WTC11 (cell line): ENCODE measurements at regions not wholly inside any gene's neighbourhood (a gene's known extent, or its start where the extent isn't known, plus 50 kb on each side); places are given as distances from the start of the nearest gene placed in this dataset.
"Not testable (repeated sequence)": the region's sequence is repeated elsewhere in the genome, so short reads cannot be mapped to it uniquely, and the experiment has no call there.

ENCODE experiments used
- ATAC-seq: fragments of 200-7000 bp; cut with Tn5 transposase; 2 replicates; pipeline ENCODE4 v1.10.0; 2021; ENCODE audit warnings: mild to moderate bottlenecking, moderate library complexity
- CTCF ChIA-PET: fragments of 300-600 bp; sonication (Branson Sonifier 250); formaldehyde crosslinking; loops from one replicate; lab custom pipeline; 2021; ENCODE audit warnings: antibody characterized with exemption; lab: Charles Lee
- POLR2A ChIA-PET: fragments of 350-600 bp; sonication (Branson Sonifier 250); formaldehyde crosslinking; loops from one replicate; lab custom pipeline; 2021; ENCODE audit warnings: antibody characterized with exemption; lab: Charles Lee
- DNase-seq: peaks from one replicate; pipeline ENCODE4 v3.0.0; 2021; ENCODE audit warnings: low spot score
- H3K27ac Mint-ChIP-seq: 2 replicates; pipeline ENCODE4 v1.8.0; 2021; ENCODE audit warnings: mixed read lengths
- H3K27me3 Mint-ChIP-seq: 2 replicates; pipeline ENCODE4 v1.8.0; 2021; ENCODE audit warnings: low read depth, mild to moderate bottlenecking, moderate library complexity, mixed read lengths
- H3K36me3 Mint-ChIP-seq: 2 replicates; pipeline ENCODE4 v1.8.0; 2021; ENCODE audit warnings: mixed read lengths
- H3K4me1 Mint-ChIP-seq: 2 replicates; pipeline ENCODE4 v1.8.0; 2022; ENCODE audit warnings: mixed read lengths
- H3K4me3 Mint-ChIP-seq: 2 replicates; pipeline ENCODE4 v1.8.0; 2021; ENCODE audit warnings: mild to moderate bottlenecking, moderate library complexity, mixed read lengths
- H3K9me3 Mint-ChIP-seq: 2 replicates; pipeline ENCODE4 v1.8.0; 2021; ENCODE audit warnings: mixed read lengths
- ATF1 ChIP-seq: sonication (generic); formaldehyde crosslinking; IDR thresholded peaks from 2 replicates; pipeline ENCODE4 v1.8.1; 2023; ENCODE audit warnings: mild to moderate bottlenecking, moderate library complexity, missing genetic modification reagents
- ATF3 ChIP-seq: sonication (generic); formaldehyde crosslinking; conservative IDR thresholded peaks from 2 replicates; pipeline ENCODE4 v1.8.1; 2022; ENCODE audit warnings: mild to moderate bottlenecking, missing genetic modification reagents
- E2F1 ChIP-seq: sonication (generic); formaldehyde crosslinking; IDR thresholded peaks from 2 replicates; pipeline ENCODE4 v1.8.0; 2022; ENCODE audit warnings: mild to moderate bottlenecking, missing genetic modification reagents
- E2F5 ChIP-seq: sonication (generic); formaldehyde crosslinking; IDR thresholded peaks from 2 replicates; pipeline ENCODE4 v1.8.1; 2022; ENCODE audit warnings: mild to moderate bottlenecking, moderate library complexity, missing genetic modification reagents
- GRHL2 ChIP-seq: fragments of 250-450 bp; sonication (Bioruptor Pico); IDR thresholded peaks from 2 replicates; pipeline ENCODE4 v1.8.0; 2022; ENCODE audit warnings: mild to moderate bottlenecking, moderate library complexity; ENCODE audit not compliant: insufficient replicate concordance, severe bottlenecking
- IRF1 ChIP-seq: sonication (generic); formaldehyde crosslinking; IDR thresholded peaks from 2 replicates; pipeline ENCODE4 v1.8.0; 2023; ENCODE audit warnings: missing genetic modification reagents
- JUN ChIP-seq: sonication (generic); formaldehyde crosslinking; IDR thresholded peaks from 2 replicates; pipeline ENCODE4 v1.8.0; 2023; ENCODE audit warnings: mild to moderate bottlenecking, missing genetic modification reagents
- MLX ChIP-seq: sonication (generic); formaldehyde crosslinking; IDR thresholded peaks from 2 replicates; pipeline ENCODE4 v1.8.1; 2023; ENCODE audit warnings: mild to moderate bottlenecking, missing genetic modification reagents, moderate library complexity
- NR3C1 ChIP-seq: sonication (generic); formaldehyde crosslinking; conservative IDR thresholded peaks from 2 replicates; pipeline ENCODE4 v1.8.1; 2023; ENCODE audit warnings: low read depth, mild to moderate bottlenecking, missing genetic modification reagents
- PRDM15 ChIP-seq: sonication (generic); formaldehyde crosslinking; IDR thresholded peaks from 2 replicates; pipeline ENCODE4 v1.8.0; 2022; ENCODE audit warnings: missing genetic modification reagents
- TCF7 ChIP-seq: sonication (generic); formaldehyde crosslinking; IDR thresholded peaks from 2 replicates; pipeline ENCODE4 v1.8.0; 2022; ENCODE audit warnings: mild to moderate bottlenecking, low read depth, missing genetic modification reagents, moderate library complexity
- TP53 ChIP-seq: sonication (generic); formaldehyde crosslinking; IDR thresholded peaks from 2 replicates; pipeline ENCODE4 v1.8.1; 2023; ENCODE audit warnings: mild to moderate bottlenecking, missing genetic modification reagents
- USF1 ChIP-seq: sonication (generic); formaldehyde crosslinking; IDR thresholded peaks from 2 replicates; pipeline ENCODE4 v1.8.0; 2022; ENCODE audit warnings: mild to moderate bottlenecking, missing genetic modification reagents
- ZNF138 ChIP-seq: sonication (generic); formaldehyde crosslinking; conservative IDR thresholded peaks from 2 replicates; pipeline ENCODE4 v1.8.1; 2022; ENCODE audit warnings: mild to moderate bottlenecking, moderate library complexity, missing genetic modification reagents
- ZNF512 ChIP-seq: sonication (generic); formaldehyde crosslinking; IDR thresholded peaks from 2 replicates; pipeline ENCODE4 v1.8.1; 2022; ENCODE audit warnings: missing genetic modification reagents, borderline replicate concordance
- ZSCAN18 ChIP-seq: fragments of 250-450 bp; sonication (Bioruptor Pico); IDR thresholded peaks from 2 replicates; pipeline ENCODE4 v2.1.2; 2022; ENCODE audit warnings: mild to moderate bottlenecking, moderate library complexity

GRCh38 chr9:27829621-27830020 lies 256.3 kb upstream of the C9orf72 start:
- DNase-seq (no peak), ATAC-seq (no peak)
- CTCF ChIA-PET: no interaction called here
- no peak for TF ChIP-seq IRF1 (CRISPR knock-in tag)
- TF ChIP-seq ATF1: no peak
- TF ChIP-seq PRDM15 (CRISPR knock-in tag): no peak
- TF ChIP-seq ZNF138 (CRISPR knock-in tag): no peak
- no peak for TF ChIP-seq ZNF512 (CRISPR knock-in tag)
- no peak for TF ChIP-seq USF1 (CRISPR knock-in tag)
- TF ChIP-seq E2F5 (CRISPR knock-in tag): no peak
- TF ChIP-seq ZSCAN18 (CRISPR knock-in tag): no peak
- no peak for TF ChIP-seq TP53
- TF ChIP-seq TCF7 (CRISPR knock-in tag): no peak
- Mint-ChIP-seq H3K27ac (no peak overlapping the region), H3K4me1 (peaks cover 15% of the 10 kb centered on the region), H3K4me3 (no peak overlapping the region), H3K27me3 (no peaks in the 10 kb centered on the region), H3K9me3 (0 out of 2 replicates have a peak, but pooled peaks cover 5% of the 10 kb centered on the region), H3K36me3 (no peaks in the 10 kb centered on the region)
- POLR2A ChIA-PET: no interaction called here

- H3K36me3 Mint-ChIP-seq, DNase-seq, H3K4me3 Mint-ChIP-seq, ATAC-seq, H3K9me3 Mint-ChIP-seq, POLR2A ChIA-PET, H3K27me3 Mint-ChIP-seq, H3K27ac Mint-ChIP-seq, CTCF ChIA-PET: not testable (repeated sequence)
- peaks cover 14% of the 10 kb centered on the region for H3K4me1 Mint-ChIP-seq
Observed at GRCh38 chr9:27832108-27832507, 258.8 kb upstream of the C9orf72 start.

- Mint-ChIP-seq H3K36me3 (no peaks in the 10 kb centered on the region), H3K4me3 (no peak overlapping the region), H3K9me3 (0 out of 2 replicates have a peak, but pooled peaks cover 5% of the 10 kb centered on the region), H3K27ac (no peak overlapping the region), H3K27me3 (no peaks in the 10 kb centered on the region), H3K4me1 (peaks cover 14% of the 10 kb centered on the region)
- POLR2A ChIA-PET: no interaction called here
- DNase-seq: no peak
- ATAC-seq: no peak
- CTCF ChIA-PET: no interaction called here
- no peak for TF ChIP-seq GRHL2
- no peak for TF ChIP-seq ATF3
- TF ChIP-seq NR3C1: no peak
- no peak for TF ChIP-seq MLX (CRISPR knock-in tag)
- no peak for TF ChIP-seq E2F1 (CRISPR knock-in tag)
- no peak for TF ChIP-seq JUN (CRISPR knock-in tag)
- no peak for TF ChIP-seq PRDM15 (CRISPR knock-in tag)
Observed at GRCh38 chr9:27835286-27835685, 262.0 kb upstream of the C9orf72 start.
